CD4-positive, alpha-beta memory T cell (primary cell): ENCODE measurements at regions not wholly inside any gene's neighbourhood (a gene's known extent, or its start where the extent isn't known, plus 50 kb on each side); places are given as distances from the start of the nearest gene placed in this dataset.
A peak's percentile ranks its signal among the peaks of the same experiment; 100 is the strongest.

ENCODE experiments used
- CTCF ChIA-PET: fragments of 350-600 bp; sonication (Branson Sonifier 250); formaldehyde crosslinking; loops from one replicate; lab custom pipeline; 2021; ENCODE audit warnings: inconsistent platforms; ENCODE audit not compliant: partially characterized antibody; lab: Charles Lee
- POLR2A ChIA-PET: fragments of 350-600 bp; sonication (Branson Sonifier 250); formaldehyde crosslinking; loops from one replicate; lab custom pipeline; 2021; ENCODE audit not compliant: partially characterized antibody; lab: Charles Lee
- DNase-seq, 5 donors: peaks; one replicate each; pipeline versions ENCODE4 v3.0.0 to v3.0.0-alpha.2; 2020 to 2022; ENCODE audit warnings: mixed read lengths in 1 of 5
- H3K27ac ChIP-seq: one replicate; pipeline ENCODE4 v1.7.0; 2013; ENCODE audit warnings: low read depth, low read length
- H3K27me3 ChIP-seq: 2 replicates; pipeline ENCODE4 v1.7.0; 2013; ENCODE audit warnings: mild to moderate bottlenecking, low read length, moderate library complexity; ENCODE audit not compliant: insufficient read depth
- H3K36me3 ChIP-seq: 2 replicates; pipeline ENCODE4 v1.7.0; 2013; ENCODE audit warnings: mild to moderate bottlenecking, low read length, moderate library complexity; ENCODE audit not compliant: insufficient read depth
- H3K4me1 ChIP-seq: 2 replicates; pipeline ENCODE4 v1.7.0; 2013; ENCODE audit warnings: mild to moderate bottlenecking, low read length, moderate library complexity; ENCODE audit not compliant: insufficient read depth
- H3K4me3 ChIP-seq, 2 donors: one replicate each; pipeline ENCODE4 v1.7.0; 2013; ENCODE audit warnings: low read length in 2 of 2, mild to moderate bottlenecking in 1 of 2
- H3K9me3 ChIP-seq, 2 donors: one replicate each; pipeline ENCODE4 v1.7.0; 2013; ENCODE audit warnings: low read length in 2 of 2, control low read depth in 1 of 2; ENCODE audit not compliant: control insufficient read depth in 1 of 2
- H3K27ac Mint-ChIP-seq, 7 donors: one replicate each; pipeline ENCODE4 v1.8.0; 2020 to 2021; ENCODE audit warnings: mixed read lengths in 7 of 7, mild to moderate bottlenecking in 6 of 7, inconsistent platforms in 3 of 7, moderate library complexity in 3 of 7
- H3K27me3 Mint-ChIP-seq, 2 donors: one replicate each; pipeline ENCODE4 v1.8.0; 2020 to 2021; ENCODE audit warnings: mixed read lengths in 2 of 2
- H3K36me3 Mint-ChIP-seq, 2 donors: one replicate each; pipeline ENCODE4 v1.8.0; 2020 to 2021; ENCODE audit warnings: mixed read lengths in 2 of 2, inconsistent platforms in 1 of 2, mild to moderate bottlenecking in 1 of 2
- H3K4me1 Mint-ChIP-seq, 4 donors: one replicate each; pipeline ENCODE4 v1.8.0; 2020 to 2021; ENCODE audit warnings: mixed read lengths in 4 of 4, mild to moderate bottlenecking in 1 of 4
- H3K4me3 Mint-ChIP-seq, 8 donors: one replicate each; pipeline ENCODE4 v1.8.0; 2020 to 2021; ENCODE audit warnings: mixed read lengths in 8 of 8, mild to moderate bottlenecking in 7 of 8, moderate library complexity in 6 of 8, inconsistent platforms in 3 of 8
- H3K9me3 Mint-ChIP-seq, 8 donors: one replicate each; pipeline ENCODE4 v1.8.0; 2020 to 2021; ENCODE audit warnings: mixed read lengths in 8 of 8, mild to moderate bottlenecking in 5 of 8, inconsistent platforms in 3 of 8, moderate library complexity in 1 of 8
- intact Hi-C: fragments of 100-400 bp; cut with micrococcal nuclease; formaldehyde crosslinking; loops from one replicate; pipeline ENCODE4 v1.15.1; 2023

DNA sequence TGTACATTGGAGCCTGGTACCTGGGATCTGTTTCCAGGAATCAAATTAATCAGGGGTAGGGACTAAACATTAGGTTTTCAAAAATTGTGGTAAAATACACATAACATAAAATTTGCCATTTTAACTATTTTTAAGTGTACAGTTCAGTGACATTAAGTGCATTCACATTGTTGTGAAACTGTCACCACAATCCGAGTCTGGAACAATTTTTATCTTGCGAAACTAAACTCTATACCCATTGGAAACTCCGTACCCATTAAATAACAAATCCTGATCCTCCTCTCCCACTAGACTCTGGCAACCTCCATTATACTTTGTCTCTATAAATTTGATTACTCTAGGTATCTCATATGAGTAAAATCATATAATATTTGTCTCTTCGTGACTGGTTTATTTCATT is 486.2 kb downstream of the GADD45G start:
- intact Hi-C loops: no loop called here
- H3K4me1 Mint-ChIP-seq: peaks cover 12 to 15% (median 15%) of the 10 kb centered on the region in 4 donors
- H3K27ac Mint-ChIP-seq: no peak overlapping the region
- CTCF ChIA-PET: no interaction called here
- peaks cover 7 to 8% of the 10 kb centered on the region in 2 donors for H3K27me3 Mint-ChIP-seq
- no peak overlapping the region for H3K4me3 Mint-ChIP-seq
- Histone ChIP-seq H3K27ac (no peak overlapping the region), H3K9me3 (no peaks in the 10 kb centered on the region), H3K27me3 (no peaks in the 10 kb centered on the region), H3K4me3 (no peak overlapping the region), H3K36me3 (no peaks in the 10 kb centered on the region), H3K4me1 (peaks cover 12% of the 10 kb centered on the region)
- no peak for DNase-seq
- no peaks in the 10 kb centered on the region for H3K9me3 Mint-ChIP-seq
- POLR2A ChIA-PET: no interaction called here
- H3K36me3 Mint-ChIP-seq: no peaks in the 10 kb centered on the region

GRCh38 chr9:90092508-90092907 is 487.7 kb downstream of the GADD45G start:
- no peaks in the 10 kb centered on the region for H3K27me3 ChIP-seq
- Mint-ChIP-seq H3K27me3 (peaks cover 6 to 7% of the 10 kb centered on the region in 2 donors), H3K4me1 (peaks cover 12 to 15% (median 15%) of the 10 kb centered on the region in 4 donors), H3K9me3 (no peaks in the 10 kb centered on the region), H3K27ac (no peak overlapping the region), H3K4me3 (peak overlapping the region in 3 of 8 donors; percentile 50 to 51 (median 50)), H3K36me3 (no peaks in the 10 kb centered on the region)
- ChIA-PET CTCF (interaction anchor here (1.8 kb wide), 1 partner anchor 495 kb away, joined by 4 read pairs; no protein-coding TSS in a partner anchor), POLR2A (no interaction called here)
- no peak overlapping the region for H3K27ac ChIP-seq
- H3K4me1 ChIP-seq: peaks cover 12% of the 10 kb centered on the region
- no peaks in the 10 kb centered on the region for H3K36me3 ChIP-seq
- intact Hi-C loops: no loop called here
- DNase-seq: peak in 3 of 5 donors; percentile 7 to 9 (median 8)
- no peak overlapping the region for H3K4me3 ChIP-seq
- H3K9me3 ChIP-seq: no peaks in the 10 kb centered on the region

DNA sequence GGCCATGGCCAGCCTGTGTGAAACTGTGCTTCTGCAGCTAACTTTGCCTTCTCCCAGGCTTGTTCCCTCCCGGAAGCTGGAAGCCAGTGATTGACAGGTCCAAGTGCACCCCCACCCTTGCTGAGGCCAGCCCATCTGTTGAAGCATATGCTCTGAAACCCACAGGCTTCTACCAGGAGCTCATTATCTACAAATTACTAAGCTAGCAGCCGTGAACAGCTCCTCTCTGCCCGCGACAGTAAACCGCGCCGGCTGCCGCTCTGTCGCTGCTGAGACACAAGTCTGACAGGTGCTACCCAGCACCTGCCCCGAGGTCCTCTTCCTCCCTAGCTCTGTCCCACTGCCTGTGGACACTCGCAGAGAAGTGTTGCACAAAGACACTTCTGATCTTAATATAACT is 490.9 kb downstream of the GADD45G start:
- peaks cover 12 to 15% (median 15%) of the 10 kb centered on the region in 4 donors for H3K4me1 Mint-ChIP-seq
- intact Hi-C loops: no loop called here
- H3K36me3 ChIP-seq: no peaks in the 10 kb centered on the region
- POLR2A ChIA-PET: interaction anchor here (1.0 kb wide), 1 partner anchor 493 kb away, joined by 3 read pairs; no protein-coding TSS in a partner anchor
- no peak overlapping the region for H3K27ac ChIP-seq
- H3K27ac Mint-ChIP-seq: no peak overlapping the region
- H3K4me3 ChIP-seq: no peak overlapping the region
- CTCF ChIA-PET: interaction anchor here (0.9 to 4.5 kb wide), 4 partner anchors 494 to 504 kb away, joined by 3 to 34 read pairs (median 4); no protein-coding TSS in a partner anchor
- no peaks in the 10 kb centered on the region for H3K9me3 ChIP-seq
- H3K27me3 ChIP-seq: no peaks in the 10 kb centered on the region
- H3K9me3 Mint-ChIP-seq: no peaks in the 10 kb centered on the region
- no peaks in the 10 kb centered on the region for H3K36me3 Mint-ChIP-seq
- peaks cover 2 to 4% of the 10 kb centered on the region in 2 donors for H3K27me3 Mint-ChIP-seq
- peaks cover 12% of the 10 kb centered on the region for H3K4me1 ChIP-seq
- no peak overlapping the region for H3K4me3 Mint-ChIP-seq
- DNase-seq: no peak

- Mint-ChIP-seq H3K4me3 (no peak overlapping the region), H3K4me1 (peaks cover 12 to 15% (median 14%) of the 10 kb centered on the region in 4 donors), H3K27ac (no peak overlapping the region), H3K9me3 (no peaks in the 10 kb centered on the region), H3K27me3 (peaks cover 1 to 2% of the 10 kb centered on the region in 2 donors), H3K36me3 (no peaks in the 10 kb centered on the region)
- DNase-seq: no peak
- Histone ChIP-seq H3K27ac (no peak overlapping the region), H3K4me1 (peaks cover 12% of the 10 kb centered on the region), H3K4me3 (no peak overlapping the region), H3K9me3 (no peaks in the 10 kb centered on the region), H3K36me3 (no peaks in the 10 kb centered on the region), H3K27me3 (no peaks in the 10 kb centered on the region)
- intact Hi-C loops: no loop called here
- POLR2A ChIA-PET: no interaction called here
- CTCF ChIA-PET: interaction anchor here (1.8 to 4.5 kb wide), 3 partner anchors 495 to 504 kb away, joined by 7 to 34 read pairs (median 12); no protein-coding TSS in a partner anchor
Observed at GRCh38 chr9:90097237-90097636, 492.4 kb downstream of the GADD45G start.

DNA sequence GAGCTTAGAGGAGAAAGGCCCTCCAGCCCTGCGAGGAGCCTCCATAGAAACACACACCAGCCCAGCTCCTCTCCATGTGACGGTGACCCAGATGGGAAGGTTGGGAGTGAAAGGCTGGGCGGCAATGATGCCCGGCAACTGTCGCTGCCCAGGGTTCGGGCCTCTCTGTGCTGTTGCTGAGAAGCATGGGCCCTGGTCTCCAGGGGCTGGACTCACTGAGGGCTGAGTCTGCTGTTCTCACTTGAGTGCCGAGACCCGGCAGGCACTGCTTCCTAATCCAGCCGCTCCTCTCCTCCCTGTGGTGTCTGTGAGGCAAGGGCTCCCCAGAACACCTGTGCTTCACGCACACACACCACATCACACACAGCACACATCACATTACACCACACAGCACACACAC is 493.6 kb downstream of the GADD45G start:
- peaks cover 2 to 4% of the 10 kb centered on the region in 2 donors for H3K27me3 Mint-ChIP-seq
- Histone ChIP-seq H3K4me1 (peaks cover under 1% of the 10 kb centered on the region), H3K4me3 (no peak overlapping the region), H3K27me3 (no peaks in the 10 kb centered on the region), H3K36me3 (no peaks in the 10 kb centered on the region), H3K27ac (no peak overlapping the region), H3K9me3 (no peaks in the 10 kb centered on the region)
- no peaks in the 10 kb centered on the region for H3K36me3 Mint-ChIP-seq
- DNase-seq: no peak
- no peak overlapping the region for H3K4me3 Mint-ChIP-seq
- POLR2A ChIA-PET: interaction anchor here (1.1 kb wide), 1 partner anchor 496 kb away, joined by 3 read pairs; no protein-coding TSS in a partner anchor
- H3K27ac Mint-ChIP-seq: no peak overlapping the region
- H3K9me3 Mint-ChIP-seq: no peaks in the 10 kb centered on the region
- intact Hi-C loops: no loop called here
- peaks cover 5 to 7% (median 6%) of the 10 kb centered on the region in 4 donors for H3K4me1 Mint-ChIP-seq
- CTCF ChIA-PET: interaction anchor here (1.8 to 4.5 kb wide), 3 partner anchors 496 to 505 kb away, joined by 7 to 34 read pairs (median 12); no protein-coding TSS in a partner anchor

GRCh38 chr9:90099262-90099963 is 494.6 kb downstream of the GADD45G start:
- H3K4me3 Mint-ChIP-seq: no peak overlapping the region
- H3K4me1 Mint-ChIP-seq: peaks cover 0 to 6% (median 5%) of the 10 kb centered on the region in 4 donors
- peaks cover 2 to 4% of the 10 kb centered on the region in 2 donors for H3K27me3 Mint-ChIP-seq
- no peaks in the 10 kb centered on the region for H3K9me3 Mint-ChIP-seq
- no peak overlapping the region for H3K27ac ChIP-seq
- H3K27ac Mint-ChIP-seq: no peak overlapping the region
- H3K9me3 ChIP-seq: no peaks in the 10 kb centered on the region
- H3K4me3 ChIP-seq: no peak overlapping the region
- H3K4me1 ChIP-seq: no peaks in the 10 kb centered on the region
- H3K36me3 ChIP-seq: no peaks in the 10 kb centered on the region
- DNase-seq: no peak
- ChIA-PET POLR2A (interaction anchor here (1.0 kb wide), 1 partner anchor 496 kb away, joined by 3 read pairs; no protein-coding TSS in a partner anchor), CTCF (interaction anchor here (1.8 to 4.7 kb wide), 3 partner anchors 497 to 506 kb away, joined by 16 to 54 read pairs (median 46); no protein-coding TSS in a partner anchor)
- no peaks in the 10 kb centered on the region for H3K36me3 Mint-ChIP-seq
- H3K27me3 ChIP-seq: no peaks in the 10 kb centered on the region
- intact Hi-C loops: no loop called here

- peaks cover 2 to 4% of the 10 kb centered on the region in 2 donors for H3K27me3 Mint-ChIP-seq
- no peaks in the 10 kb centered on the region for H3K36me3 Mint-ChIP-seq
- DNase-seq: no peak
- H3K4me1 ChIP-seq: no peaks in the 10 kb centered on the region
- ChIA-PET CTCF (interaction anchor here (1.8 to 4.7 kb wide), 3 partner anchors 498 to 506 kb away, joined by 16 to 54 read pairs (median 46); no protein-coding TSS in a partner anchor), POLR2A (interaction anchor here (1.0 kb wide), 1 partner anchor 497 kb away, joined by 3 read pairs; no protein-coding TSS in a partner anchor)
- intact Hi-C loops: no loop called here
- H3K36me3 ChIP-seq: no peaks in the 10 kb centered on the region
- no peaks in the 10 kb centered on the region for H3K9me3 Mint-ChIP-seq
- H3K4me3 Mint-ChIP-seq: no peak overlapping the region
- no peak overlapping the region for H3K27ac ChIP-seq
- H3K27ac Mint-ChIP-seq: no peak overlapping the region
- peaks cover 0 to 6% (median 5%) of the 10 kb centered on the region in 4 donors for H3K4me1 Mint-ChIP-seq
- H3K4me3 ChIP-seq: no peak overlapping the region
- H3K9me3 ChIP-seq: no peaks in the 10 kb centered on the region
- no peaks in the 10 kb centered on the region for H3K27me3 ChIP-seq
Observed at GRCh38 chr9:90100014-90100413, 495.2 kb downstream of the GADD45G start.
